Gastroesophageal sphincter (tissue), 3 donors: ENCODE measurements at regions not wholly inside any gene's neighbourhood (a gene's known extent, or its start where the extent isn't known, plus 50 kb on each side); places are given as distances from the start of the nearest gene placed in this dataset.

Experiments
- EP300 ChIP-seq: sonication (generic); formaldehyde crosslinking; IDR thresholded peaks from one replicate; pipeline ENCODE4 v1.6.1; 2017; ENCODE audit warnings: antibody characterized with exemption, mild to moderate bottlenecking
- POLR2A ChIP-seq, 2 donors: fragments of 450-650 bp; IDR thresholded peaks; one replicate each; pipeline ENCODE4 v1.6.1; 2017; ENCODE audit warnings: antibody characterized with exemption in 2 of 2, mild to moderate bottlenecking in 2 of 2, moderate library complexity in 1 of 2
- POLR2AphosphoS5 ChIP-seq: sonication (generic); formaldehyde crosslinking; IDR thresholded peaks from one replicate; pipeline ENCODE4 v1.6.1; 2017; ENCODE audit warnings: antibody characterized with exemption
- TF ChIP-seq, protein P1 (sequence below), 4 experiments: fragments of 200-600 bp in 2 of 4; fragments of 450-650 bp in 2 of 4; sonication (generic) in 1 of 4; IDR thresholded peaks; one replicate each; pipeline ENCODE4 v1.5.1; 2017 to 2019; ENCODE audit warnings: antibody characterized with exemption in 4 of 4, mild to moderate bottlenecking in 2 of 4, moderate library complexity in 2 of 4

GRCh38 chrX:98412058-98412457 lies 1528.3 kb downstream of the RPA4 start:
- TF ChIP-seq, protein P1, sequence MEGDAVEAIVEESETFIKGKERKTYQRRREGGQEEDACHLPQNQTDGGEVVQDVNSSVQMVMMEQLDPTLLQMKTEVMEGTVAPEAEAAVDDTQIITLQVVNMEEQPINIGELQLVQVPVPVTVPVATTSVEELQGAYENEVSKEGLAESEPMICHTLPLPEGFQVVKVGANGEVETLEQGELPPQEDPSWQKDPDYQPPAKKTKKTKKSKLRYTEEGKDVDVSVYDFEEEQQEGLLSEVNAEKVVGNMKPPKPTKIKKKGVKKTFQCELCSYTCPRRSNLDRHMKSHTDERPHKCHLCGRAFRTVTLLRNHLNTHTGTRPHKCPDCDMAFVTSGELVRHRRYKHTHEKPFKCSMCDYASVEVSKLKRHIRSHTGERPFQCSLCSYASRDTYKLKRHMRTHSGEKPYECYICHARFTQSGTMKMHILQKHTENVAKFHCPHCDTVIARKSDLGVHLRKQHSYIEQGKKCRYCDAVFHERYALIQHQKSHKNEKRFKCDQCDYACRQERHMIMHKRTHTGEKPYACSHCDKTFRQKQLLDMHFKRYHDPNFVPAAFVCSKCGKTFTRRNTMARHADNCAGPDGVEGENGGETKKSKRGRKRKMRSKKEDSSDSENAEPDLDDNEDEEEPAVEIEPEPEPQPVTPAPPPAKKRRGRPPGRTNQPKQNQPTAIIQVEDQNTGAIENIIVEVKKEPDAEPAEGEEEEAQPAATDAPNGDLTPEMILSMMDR (IDR thresholded peaks at IDR 0.05): no peak
- TF ChIP-seq POLR2A (IDR thresholded peaks at IDR 0.05) (no peak), POLR2AphosphoS5 (no peak), EP300 (no peak)
